Inferior parietal cortex (tissue), 1 donor: ENCODE measurements at regions not wholly inside any gene's neighbourhood (a gene's known extent, or its start where the extent isn't known, plus 50 kb on each side); places are given as distances from the start of the nearest gene placed in this dataset.

ENCODE experiments used
- DNase-seq: peaks from one replicate; pipeline ENCODE4 v3.0.0-alpha.2; 2016; ENCODE audit errors: extremely low spot score

GRCh38 chrX:40167850-40168479, 70.2 kb upstream of the BCOR start:
- no peak for DNase-seq

- no peak for DNase-seq
These were observed 69.6 kb upstream of the BCOR start for GRCh38 chrX:40167233-40167849.

GRCh38 chrX:40166582-40166981, 68.8 kb upstream of the BCOR start:
- no peak for DNase-seq

GRCh38 chrX:40165861-40166260, 68.1 kb upstream of the BCOR start:
- no peak for DNase-seq

- no peak for DNase-seq
These were observed 67.4 kb upstream of the BCOR start for GRCh38 chrX:40165206-40165605.

GRCh38 chrX:40164751-40165150, 67.0 kb upstream of the BCOR start:
- DNase-seq = no peak

- no peak for DNase-seq
These were observed 60.4 kb upstream of the BCOR start for GRCh38 chrX:40158036-40158706.

- no peak for DNase-seq
These were observed 59.7 kb upstream of the BCOR start for GRCh38 chrX:40157228-40158035.

- no peak for DNase-seq
These were observed 58.9 kb upstream of the BCOR start for GRCh38 chrX:40156470-40157227.

- DNase-seq = no peak
These were observed 58.1 kb upstream of the BCOR start for GRCh38 chrX:40155589-40156469.

GRCh38 chrX:40154853-40155588, 57.3 kb upstream of the BCOR start:
- DNase-seq = no peak

GRCh38 chrX:40154250-40154852, 56.6 kb upstream of the BCOR start:
- DNase-seq = no peak

- DNase-seq = no peak
These were observed 55.8 kb upstream of the BCOR start for GRCh38 chrX:40153345-40154249.

- DNase-seq = no peak
These were observed 55.1 kb upstream of the BCOR start for GRCh38 chrX:40152741-40153344.

- no peak for DNase-seq
These were observed 54.5 kb upstream of the BCOR start for GRCh38 chrX:40152173-40152711.

GRCh38 chrX:40151211-40152172, 53.7 kb upstream of the BCOR start:
- no peak for DNase-seq

- DNase-seq = no peak
These were observed 52.7 kb upstream of the BCOR start for GRCh38 chrX:40150503-40150902.
